SK-MEL-5 (cell line): ENCODE measurements at regions not wholly inside any gene's neighbourhood (a gene's known extent, or its start where the extent isn't known, plus 50 kb on each side); places are given as distances from the start of the nearest gene placed in this dataset.
"Not testable (repeated sequence)": the region's sequence is repeated elsewhere in the genome, so short reads cannot be mapped to it uniquely, and the experiment has no call there.

Experiments
- DNase-seq: peaks from one replicate; pipeline ENCODE4 v3.0.0-alpha.2; 2016; ENCODE audit warnings: low read depth, low spot score
- in situ Hi-C: cut with HindIII; loops from 2 replicates; pipeline ENCODE4 v1.10.0; 2016; ENCODE audit warnings: low sequenced_read_pairs, high pct_unique_total_duplicates, low pct_unique_long_range_greater_than_20kb

- DNase-seq, result no peak
- in situ Hi-C loops, result no loop called here
These were observed 270.6 kb downstream of the SOCS6 start for GRCh38 chr18:70559446-70559845.

DNA sequence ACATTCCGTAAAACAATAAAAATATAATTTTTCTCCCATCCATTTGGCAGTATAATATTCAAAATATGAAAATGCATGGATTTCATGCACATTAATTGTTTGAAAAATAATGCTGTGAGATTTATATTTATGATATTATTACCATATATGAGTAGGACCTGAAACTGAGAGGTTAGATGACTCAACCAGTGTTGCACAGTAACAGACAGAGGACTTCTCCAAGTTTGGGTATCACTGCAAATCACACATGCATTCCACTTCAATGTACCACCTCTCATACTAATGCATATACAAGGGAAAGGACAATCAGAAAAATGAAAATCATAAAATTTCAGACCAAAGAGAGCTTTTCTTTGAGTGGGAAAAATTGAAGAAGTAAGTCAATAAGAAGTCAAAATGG is 269.5 kb downstream of the SOCS6 start:
- in situ Hi-C loops, result no loop called here
- DNase-seq, result no peak

- in situ Hi-C loops, result no loop called here
- DNase-seq, result no peak
These were observed 266.1 kb downstream of the SOCS6 start for GRCh38 chr18:70554854-70555445.

DNA sequence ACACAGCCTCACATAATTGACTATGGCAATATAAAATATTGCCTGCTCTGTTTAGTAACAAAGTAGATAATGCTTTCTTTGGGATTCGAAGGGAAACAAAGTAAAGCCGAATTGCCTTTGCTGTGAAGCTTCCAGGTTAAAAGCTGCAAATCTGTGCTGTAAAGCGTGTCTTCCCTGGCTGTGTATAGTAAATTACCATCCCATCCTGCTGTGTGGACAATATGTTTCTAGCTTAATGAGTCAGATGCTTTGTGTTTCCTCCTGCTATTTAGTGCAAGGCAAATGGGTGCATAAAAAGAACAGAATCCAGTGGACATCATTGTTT is 265.1 kb downstream of the SOCS6 start:
- no peak for DNase-seq
- in situ Hi-C loops, result no loop called here

- no peak for DNase-seq
- in situ Hi-C loops, result no loop called here
These were observed 264.5 kb downstream of the SOCS6 start for GRCh38 chr18:70553245-70553935.

DNA sequence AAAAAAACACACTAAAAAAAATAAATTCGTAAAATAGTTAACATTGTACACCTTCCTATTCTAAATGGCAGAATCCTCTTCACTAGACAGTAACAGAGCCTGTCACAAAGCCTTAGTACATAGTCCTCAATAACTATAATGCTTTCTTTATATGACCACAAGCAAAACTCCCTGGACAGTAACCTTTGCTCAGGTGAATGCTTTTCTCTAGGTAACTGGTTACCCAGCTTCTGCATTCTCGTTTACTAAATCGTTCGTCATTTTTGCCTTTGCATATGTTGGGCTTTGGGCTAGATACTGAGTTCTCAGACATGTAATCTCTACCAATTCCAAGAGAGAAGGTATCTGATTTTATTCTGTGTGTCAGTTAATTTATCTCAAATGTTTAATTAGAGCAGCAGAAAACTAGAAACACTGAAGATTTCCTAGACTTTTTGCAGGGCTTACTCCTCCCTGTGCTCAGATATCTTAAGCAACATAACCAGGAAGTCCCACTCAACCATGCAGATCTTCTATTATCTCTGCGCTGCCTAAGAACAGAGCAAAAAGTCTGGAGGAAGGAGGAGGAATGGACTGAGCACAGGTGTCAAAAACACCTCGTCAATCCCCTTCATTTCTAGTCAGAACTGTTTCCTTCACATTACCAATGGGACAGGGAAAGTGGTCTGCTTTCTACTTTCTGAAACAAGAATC is 247.7 kb downstream of the SOCS6 start:
- in situ Hi-C loops, result no loop called here
- no peak for DNase-seq

DNA sequence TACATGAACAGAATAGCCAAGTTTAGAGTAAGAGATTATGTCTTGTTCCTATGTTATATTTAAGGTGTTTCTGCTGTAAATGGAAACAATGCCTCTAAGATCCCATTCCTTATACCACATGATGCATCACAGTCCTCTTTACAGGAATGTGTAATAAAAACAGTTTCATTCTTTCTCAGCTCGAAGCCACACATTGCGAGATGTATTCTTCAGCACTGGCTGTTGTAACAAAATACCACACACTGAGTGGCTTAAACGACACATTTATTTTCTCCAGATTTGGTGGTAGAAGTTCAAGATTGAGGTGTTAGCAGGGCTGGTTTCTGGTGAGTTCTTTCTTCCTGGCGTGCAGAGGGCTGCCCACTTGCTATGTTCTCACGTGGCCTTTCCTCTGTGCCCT is 246.2 kb downstream of the SOCS6 start:
- peak; percentile 6 for DNase-seq
- in situ Hi-C loops, result no loop called here

DNA sequence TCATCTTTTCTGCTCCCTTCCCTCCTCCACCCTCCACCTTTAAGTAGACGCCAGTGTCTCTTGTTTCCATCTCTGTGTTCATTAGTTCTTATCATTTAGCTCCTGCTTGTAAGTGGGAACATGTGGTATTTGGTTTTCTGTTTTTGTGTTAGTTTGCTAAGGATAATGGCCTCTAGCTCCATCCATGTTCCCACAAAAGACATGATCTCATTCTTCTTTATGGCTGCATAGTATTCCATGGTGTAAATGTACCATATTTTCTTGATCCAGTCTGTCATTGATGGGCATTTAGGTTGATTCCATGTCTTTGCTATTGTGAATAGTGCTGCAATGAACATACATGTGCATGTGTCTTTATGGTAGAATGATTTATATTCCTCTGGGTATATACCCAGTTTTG is 236.5 kb downstream of the SOCS6 start:
- in situ Hi-C loops, DNase-seq: not testable (repeated sequence)

GRCh38 chr18:70523792-70524182 is 234.9 kb downstream of the SOCS6 start:
- in situ Hi-C loops, result no loop called here

DNA sequence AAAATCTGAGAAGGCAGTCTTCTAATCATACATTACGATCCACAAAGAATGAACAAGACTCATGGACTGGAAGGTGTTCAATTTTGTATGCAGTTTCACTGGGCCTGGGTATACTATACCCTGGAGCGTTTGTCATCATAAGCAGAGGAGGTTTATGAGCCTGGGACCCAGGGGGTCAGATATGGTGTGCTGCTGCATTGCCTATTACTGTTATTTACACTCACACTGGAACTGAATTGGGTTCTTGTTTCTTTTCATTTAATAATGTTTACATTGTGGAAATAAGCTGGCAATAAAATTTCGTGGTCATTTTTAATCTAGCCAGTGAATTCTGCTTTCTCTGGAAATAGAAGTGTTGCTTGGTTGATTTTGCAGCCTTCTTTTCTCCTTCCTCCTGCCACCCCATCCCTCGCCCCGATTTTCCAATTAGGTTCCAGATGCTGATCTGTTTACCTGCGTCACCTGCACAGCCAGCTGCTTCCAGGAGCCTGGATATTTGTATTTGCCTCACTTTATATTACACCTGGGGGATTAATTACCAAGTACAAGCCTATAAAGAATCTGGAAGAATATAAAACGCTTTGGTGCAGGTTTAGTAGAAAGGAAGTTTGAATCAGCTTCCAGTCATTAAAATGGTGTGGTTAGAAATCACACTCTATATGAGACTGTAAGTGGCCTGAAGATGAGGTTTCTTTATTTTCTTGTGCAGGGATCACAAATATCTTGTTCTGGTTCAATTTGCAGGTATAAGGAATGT is 234.4 kb downstream of the SOCS6 start:
- in situ Hi-C loops, result no loop called here
- no peak for DNase-seq

More at GRCh38 chr18:70523792-70524182, 234.9 kb downstream of the SOCS6 start:
- no peak for DNase-seq

GRCh38 chr18:70522183-70522680 is 233.4 kb downstream of the SOCS6 start:
- in situ Hi-C loops, result no loop called here
- DNase-seq, result no peak

- no peak for DNase-seq
- in situ Hi-C loops, result no loop called here
These were observed 232.0 kb downstream of the SOCS6 start for GRCh38 chr18:70520867-70521266.

- no peak for DNase-seq
- in situ Hi-C loops, result no loop called here
These were observed 224.8 kb downstream of the SOCS6 start for GRCh38 chr18:70513502-70514171.

DNA sequence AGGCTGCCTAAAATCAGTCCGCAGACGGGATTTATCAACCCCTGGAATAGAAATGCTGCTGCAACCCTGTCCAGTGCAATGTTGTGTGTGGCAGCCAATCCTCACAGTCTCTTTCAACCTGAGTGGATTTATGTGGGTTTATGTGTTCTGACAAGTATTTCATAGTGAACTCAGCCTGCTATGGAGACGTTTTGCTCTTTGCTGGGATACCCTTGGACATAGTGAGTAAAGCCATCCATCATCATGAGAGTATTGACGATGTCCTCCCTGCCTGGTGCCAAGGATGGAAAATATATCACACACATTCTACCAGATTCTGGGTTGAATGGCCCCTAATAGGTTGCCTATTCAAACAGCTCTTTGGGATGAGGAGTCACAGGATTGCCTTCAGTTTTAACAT is 219.1 kb downstream of the SOCS6 start:
- in situ Hi-C loops, result no loop called here
- no peak for DNase-seq

- in situ Hi-C loops, result no loop called here
- DNase-seq, result no peak
These were observed 217.7 kb downstream of the SOCS6 start for GRCh38 chr18:70506511-70506910.

DNA sequence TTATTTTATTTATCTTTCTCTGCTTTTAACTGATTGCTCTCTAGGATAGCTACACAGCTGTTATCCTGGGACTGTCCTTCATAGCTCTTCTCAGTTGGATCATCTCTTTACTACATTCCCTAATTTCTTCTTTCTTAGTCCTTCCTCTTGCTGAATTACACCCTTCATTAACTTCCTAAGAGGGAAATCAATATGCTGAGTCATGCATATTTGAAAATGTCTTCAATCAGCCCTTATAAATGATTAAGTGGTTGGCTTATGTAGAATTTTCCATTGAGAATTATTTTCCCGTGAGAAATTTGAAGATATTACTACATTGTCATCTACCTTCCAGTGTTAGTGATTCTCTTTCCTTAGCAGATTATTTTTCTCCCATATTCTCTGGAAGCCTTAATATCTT is 214.2 kb downstream of the SOCS6 start:
- in situ Hi-C loops, result no loop called here

DNA sequence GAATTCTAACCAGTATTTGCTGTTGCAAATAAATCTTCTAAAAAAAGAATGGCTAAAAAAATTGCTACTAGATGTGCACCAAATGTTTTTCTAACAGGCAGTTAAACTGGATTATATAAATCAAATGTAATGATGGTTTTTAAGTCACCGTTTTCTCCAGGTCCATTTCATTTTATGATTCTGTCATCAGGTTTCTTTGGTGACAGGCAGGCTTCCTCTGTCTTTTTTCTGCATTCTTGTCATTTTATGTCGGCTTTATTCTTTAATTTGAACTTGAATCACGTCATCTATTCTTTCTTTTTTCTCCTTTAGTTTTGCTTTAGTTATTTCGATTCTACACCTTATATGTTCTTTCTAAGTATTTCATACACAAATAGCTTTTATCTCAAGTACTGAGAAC is 212.5 kb downstream of the SOCS6 start:
- in situ Hi-C loops, result no loop called here
- no peak for DNase-seq

More for the DNA sequence above, 214.2 kb downstream of the SOCS6 start:
- no peak for DNase-seq

DNA sequence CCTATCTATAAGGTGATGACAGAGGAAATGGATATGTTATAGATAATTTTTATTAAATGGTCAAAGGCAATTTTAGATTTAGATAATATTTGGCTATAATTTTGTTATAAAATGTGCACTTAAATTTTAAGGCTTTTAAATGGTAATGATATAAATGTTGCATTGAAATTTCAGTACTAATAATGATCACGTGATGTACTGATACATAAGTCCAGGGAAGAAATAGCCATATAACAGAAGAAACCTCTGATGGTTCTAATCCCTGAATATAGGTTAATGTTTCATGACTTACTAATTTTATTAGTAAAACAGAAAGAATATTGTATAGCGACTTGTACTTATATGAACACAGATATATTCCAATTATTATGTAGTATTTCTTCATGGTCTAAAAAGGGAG is 211.9 kb downstream of the SOCS6 start:
- in situ Hi-C loops, result no loop called here
- DNase-seq, result no peak
